ENCODE measurements at regions not wholly inside any gene's neighbourhood (a gene's known extent, or its start where the extent isn't known, plus 50 kb on each side); places are given as distances from the start of the nearest gene placed in this dataset.
"Not testable (repeated sequence)": the region's sequence is repeated elsewhere in the genome, so short reads cannot be mapped to it uniquely, and the experiment has no call there.

GRCh38 chr22:49514211-49514610, 313.5 kb downstream of the BRD1 start:
- H3K4me3 ChIP-seq, result no peak overlapping the region
- peaks cover 0 to 34% (median 0%) of the 10 kb centered on the region in 4 donors for H3K27me3 ChIP-seq
- TF ChIP-seq CTCF (IDR thresholded peaks at IDR 0.05) (no peak), POLR2A (IDR thresholded peaks at IDR 0.05) (no peak)
- intact Hi-C loops (cut with DNase I), result no loop called here
- no peaks in the 10 kb centered on the region for H3K36me3 ChIP-seq
- no peak overlapping the region for H3K27ac ChIP-seq
- WGBS, 2 donors, result 80% methylated on average over 10 of the region's 11 CpGs
- DNase-seq, result no peak
- H3K9me3 ChIP-seq, result peaks cover 0 to 11% (median 0%) of the 10 kb centered on the region in 3 donors
- no peaks in the 10 kb centered on the region for H3K4me1 ChIP-seq

GRCh38 chr22:49513358-49513851, 314.3 kb downstream of the BRD1 start:
- Histone ChIP-seq H3K9me3 (peaks cover 0 to 11% (median 0%) of the 10 kb centered on the region in 3 donors), H3K4me1 (no peaks in the 10 kb centered on the region), H3K27ac (no peak overlapping the region), H3K36me3 (no peaks in the 10 kb centered on the region), H3K4me3 (no peak overlapping the region), H3K27me3 (peaks cover 0 to 28% (median 0%) of the 10 kb centered on the region in 4 donors)
- WGBS, 2 donors, result 82 to 83% methylated on average over 5 of the region's 5 CpGs
- no peak for DNase-seq
- no peak for TF ChIP-seq CTCF (IDR thresholded peaks at IDR 0.05)
- TF ChIP-seq POLR2A (IDR thresholded peaks at IDR 0.05), result no peak
- intact Hi-C loops (cut with DNase I), result no loop called here

GRCh38 chr22:49512487-49513165, 315.0 kb downstream of the BRD1 start:
- intact Hi-C loops (cut with DNase I), result no loop called here
- Histone ChIP-seq H3K4me1 (no peaks in the 10 kb centered on the region), H3K27me3 (peaks cover 0 to 23% (median 0%) of the 10 kb centered on the region in 4 donors), H3K9me3 (peaks cover 0 to 11% (median 0%) of the 10 kb centered on the region in 3 donors), H3K36me3 (no peaks in the 10 kb centered on the region), H3K27ac (no peak overlapping the region), H3K4me3 (no peak overlapping the region)
- DNase-seq, result no peak
- 82 to 85% methylated on average over 13 of the region's 13 CpGs for WGBS, 2 donors
- TF ChIP-seq POLR2A (IDR thresholded peaks at IDR 0.05) (no peak), CTCF (IDR thresholded peaks at IDR 0.05) (no peak)

- WGBS, 2 donors, result 88 to 98% methylated on average over 5 of the region's 5 CpGs
- H3K4me1 ChIP-seq; H3K27ac ChIP-seq; DNase-seq; H3K36me3 ChIP-seq; H3K4me3 ChIP-seq; intact Hi-C loops (cut with DNase I): not testable (repeated sequence)
- Histone ChIP-seq H3K9me3 (peaks cover 0 to 11% (median 0%) of the 10 kb centered on the region in 3 donors), H3K27me3 (peaks cover 0 to 19% (median 0%) of the 10 kb centered on the region in 4 donors)
These were observed 316.1 kb downstream of the BRD1 start for GRCh38 chr22:49511393-49512189.

- H3K9me3 ChIP-seq, result peaks cover 0 to 11% (median 0%) of the 10 kb centered on the region in 3 donors
- no peak overlapping the region for H3K27ac ChIP-seq
- H3K27me3 ChIP-seq, result peaks cover 0 to 17% (median 0%) of the 10 kb centered on the region in 4 donors
- H3K4me3 ChIP-seq, result no peak overlapping the region
- no peaks in the 10 kb centered on the region for H3K36me3 ChIP-seq
- H3K4me1 ChIP-seq, result no peaks in the 10 kb centered on the region
- DNase-seq, result no peak
- intact Hi-C loops (cut with DNase I), result no loop called here
- 50 to 86% methylated on average over 1 of the region's 1 CpG for WGBS, 2 donors
- no peak for TF ChIP-seq POLR2A (IDR thresholded peaks at IDR 0.05)
- TF ChIP-seq CTCF (IDR thresholded peaks at IDR 0.05), result no peak
These were observed 317.0 kb downstream of the BRD1 start for GRCh38 chr22:49510718-49511117.

All from esophagus squamous epithelium (tissue), 5 donors.